Trophoblast cell (in vitro differentiated cells and primary cell): ENCODE measurements at regions not wholly inside any gene's neighbourhood (a gene's known extent, or its start where the extent isn't known, plus 50 kb on each side); places are given as distances from the start of the nearest gene placed in this dataset.

Source experiments
- DNase-seq, 2 donors: peaks; one replicate each; pipeline ENCODE4 v3.0.0-alpha.2; 2016
- H2AFZ ChIP-seq: 2 replicates; pipeline ENCODE4 v1.6.1; 2013; ENCODE audit warnings: low read length, moderate library complexity, mild to moderate bottlenecking; ENCODE audit not compliant: insufficient read depth, poor library complexity
- H2AK5ac ChIP-seq: 2 replicates; pipeline ENCODE4 v1.6.1; 2013; ENCODE audit warnings: mild to moderate bottlenecking, low read length
- H2BK120ac ChIP-seq: 2 replicates; pipeline ENCODE4 v1.6.1; 2013; ENCODE audit warnings: low read length, mild to moderate bottlenecking, moderate library complexity; ENCODE audit not compliant: insufficient read depth, poor library complexity
- H2BK12ac ChIP-seq: 2 replicates; pipeline ENCODE4 v1.6.1; 2013; ENCODE audit warnings: mild to moderate bottlenecking, low read length, moderate library complexity
- H2BK5ac ChIP-seq: 2 replicates; pipeline ENCODE4 v1.6.1; 2013; ENCODE audit warnings: low read length, low read depth, moderate library complexity, mild to moderate bottlenecking; ENCODE audit not compliant: poor library complexity
- H3K14ac ChIP-seq: 2 replicates; pipeline ENCODE4 v1.6.1; 2013; ENCODE audit warnings: mild to moderate bottlenecking, low read length
- H3K18ac ChIP-seq: 2 replicates; pipeline ENCODE4 v1.6.1; 2013; ENCODE audit warnings: mild to moderate bottlenecking, low read length
- H3K23ac ChIP-seq: 2 replicates; pipeline ENCODE4 v1.6.1; 2013; ENCODE audit warnings: low read length
- H3K27ac ChIP-seq: 2 replicates; pipeline ENCODE4 v1.5.1; 2013; ENCODE audit warnings: low read depth, mild to moderate bottlenecking, inconsistent platforms, low read length, moderate library complexity
- H3K27me3 ChIP-seq: 2 replicates; pipeline ENCODE4 v1.6.1; 2013; ENCODE audit warnings: inconsistent platforms, mild to moderate bottlenecking, low read length, moderate library complexity; ENCODE audit not compliant: insufficient read depth
- H3K36me3 ChIP-seq, 2 experiments: 1 replicate in 1 of 2; 2 replicates in 1 of 2; pipeline ENCODE4 v1.6.1; 2013; ENCODE audit warnings: low read length in 2 of 2, mild to moderate bottlenecking in 2 of 2, moderate library complexity in 1 of 2; ENCODE audit not compliant: insufficient read depth in 2 of 2, control insufficient read depth in 1 of 2
- H3K4ac ChIP-seq: 2 replicates; pipeline ENCODE4 v1.6.1; 2013; ENCODE audit warnings: low read depth, mild to moderate bottlenecking, low read length, moderate library complexity
- H3K4me1 ChIP-seq, 2 experiments: 1 replicate in 1 of 2; 2 replicates in 1 of 2; pipeline ENCODE4 v1.6.1; 2013; ENCODE audit warnings: low read length in 2 of 2, mild to moderate bottlenecking in 2 of 2, moderate library complexity in 1 of 2; ENCODE audit not compliant: insufficient read depth in 2 of 2, control insufficient read depth in 1 of 2
- H3K4me2 ChIP-seq: 2 replicates; pipeline ENCODE4 v1.6.1; 2013; ENCODE audit warnings: inconsistent platforms, mild to moderate bottlenecking, low read length, moderate library complexity
- H3K4me3 ChIP-seq: 2 replicates; pipeline ENCODE4 v1.5.1; 2013; ENCODE audit warnings: mild to moderate bottlenecking, low read depth, low read length, inconsistent platforms
- H3K79me1 ChIP-seq: one replicate; pipeline ENCODE4 v1.6.1; 2013; ENCODE audit warnings: low read length
- H3K79me2 ChIP-seq: 2 replicates; pipeline ENCODE4 v1.6.1; 2013; ENCODE audit warnings: low read length, mild to moderate bottlenecking; ENCODE audit not compliant: control insufficient read depth, insufficient read depth, poor library complexity
- H3K9ac ChIP-seq: 2 replicates; pipeline ENCODE4 v1.6.1; 2013; ENCODE audit warnings: mild to moderate bottlenecking, low read length
- H3K9me3 ChIP-seq: 2 replicates; pipeline ENCODE4 v1.6.1; 2013; ENCODE audit warnings: low read depth, mild to moderate bottlenecking, control low read depth, inconsistent platforms, low read length; ENCODE audit not compliant: insufficient read depth
- H4K12ac ChIP-seq: 2 replicates; pipeline ENCODE4 v1.6.1; 2013; ENCODE audit warnings: low read depth, mild to moderate bottlenecking, low read length, moderate library complexity
- H4K8ac ChIP-seq: 2 replicates; pipeline ENCODE4 v1.6.1; 2013; ENCODE audit warnings: low read depth, mild to moderate bottlenecking, low read length, moderate library complexity
- H4K91ac ChIP-seq: one replicate; pipeline ENCODE4 v1.6.1; 2013; ENCODE audit warnings: low read depth, mild to moderate bottlenecking, low read length, moderate library complexity
- WGBS: extraction: QIAGEN DNeasy Blood & Tissue Kit; methylation state at CpG from one replicate; pipeline ENCODE4 v1.1.7; 2013; ENCODE audit warnings: missing lambda C conversion rate; ENCODE audit not compliant: insufficient read length, insufficient coverage; ENCODE audit errors: extremely low coverage; 5-methylcytosine and 5-hydroxymethylcytosine counted together

DNA sequence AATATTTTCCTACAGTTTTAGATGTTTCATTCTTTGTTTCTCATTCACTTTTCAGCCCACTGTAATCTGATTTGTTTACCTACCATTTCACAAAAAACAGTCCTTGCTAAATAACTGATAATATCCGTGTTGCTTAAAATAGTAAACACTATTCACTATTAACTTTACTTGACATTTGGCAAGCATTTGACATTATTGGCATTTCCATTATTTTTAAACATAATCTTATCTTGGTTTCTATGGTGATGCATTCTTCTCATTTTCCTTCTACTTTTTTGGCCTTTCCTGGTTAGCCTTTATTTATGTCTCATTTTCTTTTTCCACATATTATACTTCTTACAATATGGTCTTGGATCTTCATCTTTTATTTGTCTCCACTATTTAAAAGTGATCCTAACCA, 715.3 kb downstream of the DNAJB9 start:
- no peaks in the 10 kb centered on the region for H3K27me3 ChIP-seq
- no peak overlapping the region for H3K4ac ChIP-seq
- no peak overlapping the region for H3K4me2 ChIP-seq
- H4K91ac ChIP-seq = no peak overlapping the region
- H3K9ac ChIP-seq = no peak overlapping the region
- H4K8ac ChIP-seq = no peak overlapping the region
- no peak overlapping the region for H3K27ac ChIP-seq
- no peaks in the 10 kb centered on the region for H3K36me3 ChIP-seq
- no peak overlapping the region for H3K23ac ChIP-seq
- H3K79me2 ChIP-seq = no peaks in the 10 kb centered on the region
- H3K79me1 ChIP-seq = no peaks in the 10 kb centered on the region
- H3K4me3 ChIP-seq = no peak overlapping the region
- H3K9me3 ChIP-seq = no peaks in the 10 kb centered on the region
- no peak overlapping the region for H4K12ac ChIP-seq
- H3K4me1 ChIP-seq = no peaks in the 10 kb centered on the region
- no CpG with 5 or more reads among the region's 1 CpG for WGBS
- H2AFZ ChIP-seq = no peak overlapping the region
- H3K14ac ChIP-seq = no peak overlapping the region
- H2BK12ac ChIP-seq = no peak overlapping the region
- no peak overlapping the region for H3K18ac ChIP-seq
- no peak overlapping the region for H2AK5ac ChIP-seq
- H2BK5ac ChIP-seq = no peak overlapping the region
- peak in 1 of 2 donors; percentile 49 for DNase-seq
- no peak overlapping the region for H2BK120ac ChIP-seq

DNA sequence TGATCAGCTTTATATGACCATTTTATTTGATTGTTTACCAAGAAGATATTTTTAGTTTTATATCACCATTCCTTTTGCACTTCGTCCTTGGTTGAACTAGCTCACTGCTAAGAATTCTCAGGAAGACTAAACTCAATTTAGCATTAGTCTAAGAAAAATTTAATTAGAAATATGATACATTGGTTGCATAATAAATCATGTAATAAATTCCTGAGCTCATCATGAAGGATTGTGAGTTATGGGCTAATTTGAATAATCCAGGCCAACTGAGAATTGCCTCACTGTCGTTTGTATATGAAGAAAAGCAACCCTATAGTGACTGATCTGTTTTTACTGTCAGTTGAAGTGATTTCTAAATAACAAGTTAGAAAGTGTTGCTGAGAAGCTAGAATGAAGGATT, 725.5 kb downstream of the DNAJB9 start:
- DNase-seq = no peak
- Histone ChIP-seq H3K9me3 (no peaks in the 10 kb centered on the region), H3K27ac (no peak overlapping the region), H3K14ac (no peak overlapping the region), H2BK5ac (no peak overlapping the region), H3K4me1 (no peaks in the 10 kb centered on the region), H3K4me2 (no peak overlapping the region), H3K18ac (no peak overlapping the region), H2AK5ac (no peak overlapping the region), H2AFZ (no peak overlapping the region), H3K36me3 (no peaks in the 10 kb centered on the region), H4K12ac (no peak overlapping the region), H2BK120ac (no peak overlapping the region), H3K79me2 (no peaks in the 10 kb centered on the region), H3K4me3 (no peak overlapping the region), H3K4ac (no peak overlapping the region), H4K8ac (no peak overlapping the region), H3K23ac (no peak overlapping the region), H3K9ac (no peak overlapping the region), H2BK12ac (no peak overlapping the region), H3K27me3 (no peaks in the 10 kb centered on the region), H3K79me1 (no peaks in the 10 kb centered on the region), H4K91ac (no peak overlapping the region)
- WGBS = no CpG with 5 or more reads among the region's 2 CpGs

GRCh38 chr7:109308816-109309215, 739.1 kb downstream of the DNAJB9 start:
- no peaks in the 10 kb centered on the region for H3K79me2 ChIP-seq
- H3K23ac ChIP-seq = no peak overlapping the region
- no peak overlapping the region for H4K12ac ChIP-seq
- peaks cover 5% of the 10 kb centered on the region for H3K9me3 ChIP-seq
- no CpG with 5 or more reads among the region's 1 CpG for WGBS
- no peak overlapping the region for H4K91ac ChIP-seq
- no peak overlapping the region for H3K9ac ChIP-seq
- H3K4me3 ChIP-seq = no peak overlapping the region
- no peak for DNase-seq
- H2BK120ac ChIP-seq = no peak overlapping the region
- H3K4ac ChIP-seq = no peak overlapping the region
- no peak overlapping the region for H2AFZ ChIP-seq
- no peaks in the 10 kb centered on the region for H3K27me3 ChIP-seq
- no peaks in the 10 kb centered on the region for H3K4me1 ChIP-seq
- H2BK5ac ChIP-seq = no peak overlapping the region
- H2AK5ac ChIP-seq = no peak overlapping the region
- no peak overlapping the region for H3K18ac ChIP-seq
- no peak overlapping the region for H4K8ac ChIP-seq
- no peak overlapping the region for H2BK12ac ChIP-seq
- H3K36me3 ChIP-seq = no peaks in the 10 kb centered on the region
- H3K14ac ChIP-seq = no peak overlapping the region
- H3K79me1 ChIP-seq = no peaks in the 10 kb centered on the region
- H3K4me2 ChIP-seq = no peak overlapping the region
- H3K27ac ChIP-seq = no peak overlapping the region

GRCh38 chr7:109309790-109310189, 740.1 kb downstream of the DNAJB9 start:
- no peaks in the 10 kb centered on the region for H3K27me3 ChIP-seq
- H3K9me3 ChIP-seq = peaks cover 5% of the 10 kb centered on the region
- H2AFZ ChIP-seq = no peak overlapping the region
- no peak overlapping the region for H4K12ac ChIP-seq
- DNase-seq = no peak
- no peak overlapping the region for H3K4ac ChIP-seq
- H3K79me1 ChIP-seq = no peaks in the 10 kb centered on the region
- H2BK5ac ChIP-seq = no peak overlapping the region
- H3K4me1 ChIP-seq = no peaks in the 10 kb centered on the region
- no peaks in the 10 kb centered on the region for H3K36me3 ChIP-seq
- no CpG with 5 or more reads among the region's 3 CpGs for WGBS
- no peak overlapping the region for H3K23ac ChIP-seq
- peak overlapping the region; percentile 35 for H3K4me3 ChIP-seq
- no peak overlapping the region for H2BK120ac ChIP-seq
- no peak overlapping the region for H4K91ac ChIP-seq
- no peaks in the 10 kb centered on the region for H3K79me2 ChIP-seq
- H2BK12ac ChIP-seq = no peak overlapping the region
- H3K27ac ChIP-seq = no peak overlapping the region
- no peak overlapping the region for H3K4me2 ChIP-seq
- H2AK5ac ChIP-seq = no peak overlapping the region
- no peak overlapping the region for H3K14ac ChIP-seq
- H3K9ac ChIP-seq = no peak overlapping the region
- no peak overlapping the region for H4K8ac ChIP-seq
- H3K18ac ChIP-seq = no peak overlapping the region
